ENCODE measurements at regions not wholly inside any gene's neighbourhood (a gene's known extent, or its start where the extent isn't known, plus 50 kb on each side); places are given as distances from the start of the nearest gene placed in this dataset.
A peak's percentile ranks its signal among the peaks of the same experiment; 100 is the strongest.

GRCh38 chr3:24060055-24060454, 115.0 kb downstream of the NR1D2 start:
- no peak for TF ChIP-seq EGR1 (IDR thresholded peaks at IDR 0.05; ENCODE audit: borderline replicate concordance, low read depth, low read length)
- TF ChIP-seq TAF1 (IDR thresholded peaks at IDR 0.05; ENCODE audit: low read depth, low read length): no peak
- TF ChIP-seq CTCF (IDR thresholded peaks at IDR 0.05; ENCODE audit: control extremely low read depth in 1 of 3, insufficient read depth in 1 of 3, low read depth in 1 of 3, low read length in 3 of 3): no peak
- 0 out of 4 replicates have a peak, but pooled peaks of 1 of the 2 experiments have one; percentile 5 for TF ChIP-seq RAD21 (IDR thresholded peaks at IDR 0.05 in 1 of 2, conservative IDR thresholded peaks at IDR 0.05 in 1 of 2; ENCODE audit: low read depth in 2 of 2, low read length in 2 of 2)

Data from H1 (cell line).